Lower lobe of right lung (tissue), 2 donors: ENCODE measurements at regions not wholly inside any gene's neighbourhood (a gene's known extent, or its start where the extent isn't known, plus 50 kb on each side); places are given as distances from the start of the nearest gene placed in this dataset.

Experiments
- ATAC-seq, 2 donors: fragments of 200-7000 bp; cut with Tn5 transposase; one replicate each; pipeline ENCODE4 v1.9.1; 2020 to 2022; ENCODE audit warnings: mild to moderate bottlenecking in 2 of 2, moderate library complexity in 2 of 2
- DNase-seq: peaks from one replicate; pipeline ENCODE4 v3.0.0-alpha.2; 2020
- H3K27ac ChIP-seq: fragments of 200-600 bp; one replicate; pipeline ENCODE4 v1.8.0; 2022
- H3K27me3 ChIP-seq: fragments of 200-600 bp; one replicate; pipeline ENCODE4 v1.8.0; 2022; ENCODE audit warnings: low read depth
- H3K36me3 ChIP-seq: fragments of 200-600 bp; one replicate; pipeline ENCODE4 v1.8.0; 2022; ENCODE audit warnings: mild to moderate bottlenecking
- H3K4me1 ChIP-seq: fragments of 200-600 bp; one replicate; pipeline ENCODE4 v1.8.0; 2022
- H3K4me3 ChIP-seq: fragments of 200-600 bp; one replicate; pipeline ENCODE4 v1.8.0; 2022; ENCODE audit warnings: mild to moderate bottlenecking
- H3K9me3 ChIP-seq: fragments of 200-600 bp; one replicate; pipeline ENCODE4 v1.8.0; 2022
- intact Hi-C: fragments of 100-400 bp; cut with DNase I; formaldehyde crosslinking; loops from one replicate; pipeline ENCODE4 v1.11.0; 2022
- TF ChIP-seq, protein P1 (sequence below): fragments of 200-600 bp; IDR thresholded peaks from one replicate; pipeline ENCODE4 v1.8.0; 2022; ENCODE audit warnings: antibody characterized with exemption, mild to moderate bottlenecking
- donor health status: DM: no; HTN: yes; CAD: no; lungs with severe emphysema.

DNA sequence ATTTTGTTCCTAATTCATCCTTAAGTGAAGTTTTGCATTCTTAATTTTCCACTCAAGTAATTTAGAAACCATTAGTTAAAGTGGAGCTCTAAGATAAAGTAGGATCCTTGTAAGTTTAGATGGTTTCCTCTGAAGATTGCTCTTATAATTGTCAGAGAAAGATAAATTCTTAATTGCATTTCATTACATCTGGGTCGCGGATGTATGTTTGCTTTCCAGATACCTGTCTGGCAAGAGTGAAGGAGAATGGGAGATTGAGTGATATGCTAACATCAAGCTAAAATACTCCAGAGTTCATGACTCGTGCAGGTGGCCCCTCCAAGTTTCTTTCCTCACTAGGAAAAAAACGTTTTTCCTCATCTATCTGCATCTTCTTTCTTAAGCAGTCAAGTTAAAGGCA lies 361.8 kb downstream of the DOK5 start:
- ATAC-seq: no peak
- H3K27ac ChIP-seq: no peak overlapping the region
- no peak for DNase-seq
- TF ChIP-seq, protein P1, sequence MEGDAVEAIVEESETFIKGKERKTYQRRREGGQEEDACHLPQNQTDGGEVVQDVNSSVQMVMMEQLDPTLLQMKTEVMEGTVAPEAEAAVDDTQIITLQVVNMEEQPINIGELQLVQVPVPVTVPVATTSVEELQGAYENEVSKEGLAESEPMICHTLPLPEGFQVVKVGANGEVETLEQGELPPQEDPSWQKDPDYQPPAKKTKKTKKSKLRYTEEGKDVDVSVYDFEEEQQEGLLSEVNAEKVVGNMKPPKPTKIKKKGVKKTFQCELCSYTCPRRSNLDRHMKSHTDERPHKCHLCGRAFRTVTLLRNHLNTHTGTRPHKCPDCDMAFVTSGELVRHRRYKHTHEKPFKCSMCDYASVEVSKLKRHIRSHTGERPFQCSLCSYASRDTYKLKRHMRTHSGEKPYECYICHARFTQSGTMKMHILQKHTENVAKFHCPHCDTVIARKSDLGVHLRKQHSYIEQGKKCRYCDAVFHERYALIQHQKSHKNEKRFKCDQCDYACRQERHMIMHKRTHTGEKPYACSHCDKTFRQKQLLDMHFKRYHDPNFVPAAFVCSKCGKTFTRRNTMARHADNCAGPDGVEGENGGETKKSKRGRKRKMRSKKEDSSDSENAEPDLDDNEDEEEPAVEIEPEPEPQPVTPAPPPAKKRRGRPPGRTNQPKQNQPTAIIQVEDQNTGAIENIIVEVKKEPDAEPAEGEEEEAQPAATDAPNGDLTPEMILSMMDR: no peak
- H3K4me3 ChIP-seq: no peak overlapping the region
- H3K9me3 ChIP-seq: no peaks in the 10 kb centered on the region
- no peaks in the 10 kb centered on the region for H3K4me1 ChIP-seq
- H3K36me3 ChIP-seq: no peaks in the 10 kb centered on the region
- no peaks in the 10 kb centered on the region for H3K27me3 ChIP-seq
- intact Hi-C loops: no loop called here

DNA sequence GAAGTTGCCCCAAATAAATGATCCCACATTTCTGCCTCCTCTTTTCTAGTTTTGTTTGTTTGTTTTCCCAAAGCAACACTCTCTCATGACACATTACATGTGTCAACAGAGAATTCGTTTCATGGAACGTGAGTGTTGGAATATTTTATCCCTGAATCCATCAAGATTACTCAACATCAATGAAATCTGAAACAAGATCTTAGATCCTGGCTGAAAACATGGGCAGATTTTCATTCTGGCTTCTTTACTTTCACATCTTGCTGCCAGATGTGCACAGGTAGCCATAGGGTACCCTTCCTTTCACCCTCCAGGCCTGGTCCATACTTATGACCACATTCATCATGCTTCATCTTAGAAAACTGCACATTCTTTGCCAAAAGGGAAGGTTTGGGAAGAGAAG lies 347.0 kb downstream of the DOK5 start:
- Histone ChIP-seq H3K4me1 (no peaks in the 10 kb centered on the region), H3K36me3 (no peaks in the 10 kb centered on the region), H3K4me3 (no peak overlapping the region), H3K9me3 (no peaks in the 10 kb centered on the region), H3K27me3 (no peaks in the 10 kb centered on the region), H3K27ac (no peak overlapping the region)
- DNase-seq (no peak), ATAC-seq (no peak)
- intact Hi-C loops: no loop called here
- TF ChIP-seq, protein P1: no peak

DNA sequence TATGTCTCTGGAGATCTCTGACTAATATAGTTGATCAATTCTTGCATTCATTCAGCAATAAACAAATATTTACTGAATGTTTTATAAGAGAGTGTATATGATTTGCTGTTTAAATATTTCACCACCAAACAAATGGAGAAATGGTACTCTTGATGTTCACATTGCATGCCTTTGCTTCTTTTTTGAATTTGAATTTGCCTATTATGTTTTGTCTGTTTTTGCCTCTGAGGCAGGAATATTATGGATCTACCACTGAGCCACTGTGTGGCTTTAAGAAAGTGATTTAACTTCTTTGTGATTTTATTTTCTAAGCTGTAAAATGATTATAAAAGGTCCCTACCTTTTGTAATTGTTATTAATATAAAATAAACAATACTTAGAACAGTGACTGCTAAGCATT lies 345.0 kb downstream of the DOK5 start:
- ATAC-seq (no peak), DNase-seq (no peak)
- H3K27ac ChIP-seq: no peak overlapping the region
- TF ChIP-seq, protein P1: no peak
- H3K9me3 ChIP-seq: no peaks in the 10 kb centered on the region
- H3K4me3 ChIP-seq: no peak overlapping the region
- H3K27me3 ChIP-seq: no peaks in the 10 kb centered on the region
- H3K4me1 ChIP-seq: no peaks in the 10 kb centered on the region
- intact Hi-C loops: no loop called here
- H3K36me3 ChIP-seq: no peaks in the 10 kb centered on the region

- H3K4me1 ChIP-seq: no peaks in the 10 kb centered on the region
- TF ChIP-seq, protein P1: no peak
- no peaks in the 10 kb centered on the region for H3K9me3 ChIP-seq
- H3K36me3 ChIP-seq: no peaks in the 10 kb centered on the region
- DNase-seq (no peak), ATAC-seq (no peak)
- no peaks in the 10 kb centered on the region for H3K27me3 ChIP-seq
- intact Hi-C loops: no loop called here
- no peak overlapping the region for H3K4me3 ChIP-seq
- no peak overlapping the region for H3K27ac ChIP-seq
Measured at GRCh38 chr20:54806462-54806861, 331.1 kb downstream of the DOK5 start.

- DNase-seq: no peak
- intact Hi-C loops: no loop called here
- H3K27me3 ChIP-seq: no peaks in the 10 kb centered on the region
Measured at GRCh38 chr20:54794874-54795273, 319.5 kb downstream of the DOK5 start.

More at GRCh38 chr20:54794874-54795273, 319.5 kb downstream of the DOK5 start:
- no peak for ATAC-seq
- H3K27ac ChIP-seq: no peak overlapping the region
- H3K4me1 ChIP-seq: no peaks in the 10 kb centered on the region
- no peaks in the 10 kb centered on the region for H3K36me3 ChIP-seq
- H3K9me3 ChIP-seq: no peaks in the 10 kb centered on the region
- TF ChIP-seq, protein P1: no peak
- H3K4me3 ChIP-seq: no peak overlapping the region
